Smooth muscle cell (in vitro differentiated cells): ENCODE measurements at regions not wholly inside any gene's neighbourhood (a gene's known extent, or its start where the extent isn't known, plus 50 kb on each side); places are given as distances from the start of the nearest gene placed in this dataset.
"Not testable (repeated sequence)": the region's sequence is repeated elsewhere in the genome, so short reads cannot be mapped to it uniquely, and the experiment has no call there.

Experiments used
- DNase-seq: peaks from one replicate; lab custom pipeline; 2025; ENCODE audit not compliant: unreplicated experiment; lab: John Stamatoyannopoulos, UW
- H2AFZ ChIP-seq: fragments of 200-600 bp; sonication (generic); 2 replicates; pipeline ENCODE4 v1.6.0; 2016; ENCODE audit warnings: antibody characterized with exemption, low read depth, mild to moderate bottlenecking
- H3F3A ChIP-seq: fragments of 200-600 bp; sonication (generic); 2 replicates; pipeline ENCODE4 v1.6.0; 2017; ENCODE audit warnings: antibody characterized with exemption, low read depth
- H3K27ac ChIP-seq: fragments of 200-600 bp; sonication (generic); 2 replicates; pipeline ENCODE4 v1.5.1; 2016; ENCODE audit warnings: low read depth, mild to moderate bottlenecking
- H3K27me3 ChIP-seq: fragments of 200-600 bp; sonication (generic); 2 replicates; pipeline ENCODE4 v1.6.1; 2016; ENCODE audit warnings: low read depth, mild to moderate bottlenecking
- H3K36me3 ChIP-seq: fragments of 200-600 bp; sonication (generic); 2 replicates; pipeline ENCODE4 v1.5.1; 2016; ENCODE audit warnings: low read depth
- H3K4me1 ChIP-seq: fragments of 200-600 bp; sonication (generic); 2 replicates; pipeline ENCODE4 v1.5.1; 2016; ENCODE audit warnings: low read depth
- H3K4me2 ChIP-seq: fragments of 200-600 bp; sonication (generic); 2 replicates; pipeline ENCODE4 v1.6.0; 2016; ENCODE audit warnings: mild to moderate bottlenecking
- H3K4me3 ChIP-seq: fragments of 200-600 bp; sonication (generic); 2 replicates; pipeline ENCODE4 v1.5.1; 2016; ENCODE audit warnings: mild to moderate bottlenecking
- H3K79me2 ChIP-seq: fragments of 200-600 bp; sonication (generic); 2 replicates; pipeline ENCODE4 v1.6.0; 2016; ENCODE audit warnings: low read depth, mild to moderate bottlenecking
- H3K9ac ChIP-seq: fragments of 200-600 bp; sonication (generic); 2 replicates; pipeline ENCODE4 v1.6.0; 2016; ENCODE audit warnings: low read depth
- H3K9me3 ChIP-seq: fragments of 200-600 bp; sonication (generic); replicated peaks from 2 replicates; pipeline ENCODE4 v1.5.1; 2016; ENCODE audit warnings: low read depth
- H4K20me1 ChIP-seq: fragments of 200-600 bp; sonication (generic); 2 replicates; pipeline ENCODE4 v1.6.0; 2016; ENCODE audit warnings: low read depth
- WGBS: methylation state at CpG from one replicate; pipeline ENCODE4 v1.1.7; 2016; ENCODE audit warnings: low lambda C conversion rate; 5-methylcytosine and 5-hydroxymethylcytosine counted together

DNA sequence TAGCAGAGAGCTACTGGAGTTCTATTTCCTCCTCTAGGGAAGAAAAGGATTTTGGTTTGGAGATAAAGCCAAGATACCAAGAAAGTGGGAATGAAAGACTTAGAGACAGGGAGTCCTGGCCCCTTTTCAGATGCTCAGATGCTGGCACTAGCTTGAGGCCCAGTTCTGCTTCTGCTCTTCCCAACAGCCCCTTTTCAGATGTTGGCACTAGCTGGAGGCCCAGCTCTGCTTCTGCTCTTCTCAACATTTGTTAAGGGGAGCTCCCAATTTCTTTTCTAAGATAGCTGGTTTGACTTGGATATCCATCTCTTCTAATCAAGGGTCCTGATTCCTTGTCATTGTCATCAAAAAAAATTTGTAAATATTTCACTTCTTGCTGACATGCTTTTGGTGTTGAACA is 874.0 kb upstream of the TPTE start:
- not testable (repeated sequence) for H3K36me3 ChIP-seq, H3K9ac ChIP-seq, H3F3A ChIP-seq, H4K20me1 ChIP-seq, H3K4me2 ChIP-seq, DNase-seq, H2AFZ ChIP-seq, H3K9me3 ChIP-seq, H3K27me3 ChIP-seq, H3K27ac ChIP-seq, H3K79me2 ChIP-seq, H3K4me3 ChIP-seq, H3K4me1 ChIP-seq

DNA sequence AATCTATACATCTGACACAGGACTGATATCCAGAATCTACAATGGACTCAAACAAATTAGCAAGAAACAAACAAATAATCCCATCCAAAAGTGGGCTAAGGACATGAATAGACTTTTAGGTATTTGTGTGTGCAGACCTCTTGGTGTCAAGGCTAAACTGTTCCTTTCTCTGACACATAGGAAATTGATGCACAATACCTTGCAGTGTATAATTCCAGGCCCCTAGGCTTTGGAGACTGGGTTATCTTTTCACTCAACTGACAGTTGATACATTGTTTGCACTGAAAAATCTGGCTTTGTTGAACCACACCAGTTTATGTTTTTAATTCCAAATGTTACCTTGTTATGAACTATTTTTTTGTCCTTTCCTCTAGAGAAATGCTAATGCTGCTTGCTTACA is 873.1 kb upstream of the TPTE start:
- H3K9me3 ChIP-seq, H3K27ac ChIP-seq, H3K36me3 ChIP-seq, H4K20me1 ChIP-seq, H3K9ac ChIP-seq, H3K27me3 ChIP-seq, H3F3A ChIP-seq, DNase-seq, H2AFZ ChIP-seq, H3K79me2 ChIP-seq, H3K4me2 ChIP-seq, H3K4me3 ChIP-seq, H3K4me1 ChIP-seq: not testable (repeated sequence)

DNA sequence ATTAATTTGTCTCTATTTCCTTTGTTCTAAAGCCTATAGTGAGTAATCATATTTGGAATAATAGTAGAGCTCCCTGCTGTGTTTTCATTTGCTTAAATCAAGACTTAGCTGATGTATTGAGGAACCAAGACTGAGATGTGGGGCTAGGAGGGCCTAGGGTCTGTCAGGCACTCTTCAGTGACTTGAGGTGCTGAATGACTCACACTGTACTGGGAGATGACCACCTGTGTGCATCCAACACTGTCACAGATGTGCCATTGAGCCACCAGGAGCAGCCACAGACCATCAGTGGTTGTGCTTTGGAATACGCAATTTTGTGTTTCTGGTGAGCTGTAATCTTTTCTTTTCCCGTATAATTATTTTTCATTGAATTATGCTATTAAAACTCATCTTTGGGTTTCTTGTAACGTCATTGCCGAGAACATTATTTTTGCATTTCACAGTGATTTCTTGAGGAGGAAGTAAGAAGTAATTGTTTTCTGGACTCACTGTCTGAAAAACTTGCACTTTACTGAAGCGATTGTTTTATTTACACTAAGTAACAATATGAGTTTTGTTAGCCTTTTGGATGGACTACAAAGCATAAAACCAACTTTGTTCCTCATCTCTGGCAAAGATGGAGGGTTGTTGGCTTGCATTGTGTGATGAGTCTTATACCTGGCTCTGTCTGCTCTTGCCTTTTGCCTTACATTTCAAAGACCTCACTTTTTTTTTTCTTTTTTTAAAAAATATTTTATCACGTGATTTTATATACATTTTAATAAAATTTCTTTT is 872.2 kb upstream of the TPTE start:
- H3F3A ChIP-seq, H3K9ac ChIP-seq, H3K36me3 ChIP-seq, H3K4me3 ChIP-seq, H3K27me3 ChIP-seq, H3K4me2 ChIP-seq, H3K4me1 ChIP-seq, DNase-seq, H4K20me1 ChIP-seq, H3K79me2 ChIP-seq, H2AFZ ChIP-seq, H3K27ac ChIP-seq: not testable (repeated sequence)
- 62% methylated on average over 6 of the region's 6 CpGs for WGBS
- peaks cover 10% of the 10 kb centered on the region for H3K9me3 ChIP-seq

DNA sequence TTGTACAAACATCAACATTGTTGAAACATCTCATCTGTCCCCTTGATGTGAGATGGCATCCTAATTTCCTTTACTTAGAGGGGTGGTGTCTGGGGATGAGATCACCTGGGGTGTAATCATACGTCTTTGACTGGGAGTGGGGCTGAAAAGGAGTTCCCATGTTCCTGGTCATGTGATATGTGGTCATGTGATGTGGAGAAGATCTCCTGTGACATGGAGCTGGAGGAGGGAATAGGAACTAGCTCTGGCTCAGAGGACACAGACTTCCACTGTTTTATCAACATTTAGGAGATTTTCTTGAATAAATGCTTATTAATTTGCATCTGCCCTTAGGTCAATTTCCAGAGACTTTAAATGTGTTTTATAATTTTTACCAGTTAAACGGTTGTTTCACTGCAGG is 868.6 kb upstream of the TPTE start:
- not testable (repeated sequence) for H3K79me2 ChIP-seq, H3K4me3 ChIP-seq, H3K9ac ChIP-seq, H3K36me3 ChIP-seq, H2AFZ ChIP-seq, DNase-seq, H4K20me1 ChIP-seq, H3K4me2 ChIP-seq, H3K4me1 ChIP-seq, H3K27me3 ChIP-seq, H3F3A ChIP-seq, H3K27ac ChIP-seq
- peaks cover 27% of the 10 kb centered on the region for H3K9me3 ChIP-seq
- 57% methylated on average over 2 of the region's 2 CpGs for WGBS

DNA sequence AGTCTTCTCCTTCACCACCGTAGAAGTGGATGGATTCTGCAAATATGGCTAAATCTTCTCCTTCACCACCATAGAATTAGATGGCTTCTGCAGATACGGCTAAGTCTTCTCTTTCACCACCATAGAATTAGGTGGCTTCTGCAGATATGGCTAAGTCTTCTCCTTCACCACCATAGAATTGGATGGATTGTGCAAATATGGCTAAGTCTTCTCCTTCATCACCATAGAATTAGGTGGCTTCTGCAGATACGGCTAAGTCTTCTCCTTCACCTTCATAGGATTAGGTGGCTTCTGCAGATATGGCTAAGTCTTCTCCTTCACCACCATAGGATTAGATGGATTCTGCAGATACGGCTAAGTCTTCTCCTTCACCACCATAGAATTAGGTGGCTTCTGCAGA is 866.2 kb upstream of the TPTE start:
- not testable (repeated sequence) for DNase-seq, H3F3A ChIP-seq, H4K20me1 ChIP-seq, H3K27ac ChIP-seq, H3K4me1 ChIP-seq, H3K36me3 ChIP-seq, H3K4me2 ChIP-seq, H3K79me2 ChIP-seq, H2AFZ ChIP-seq, H3K4me3 ChIP-seq, H3K27me3 ChIP-seq, H3K9ac ChIP-seq
- WGBS, result 84% methylated on average over 4 of the region's 4 CpGs
- peaks cover 27% of the 10 kb centered on the region for H3K9me3 ChIP-seq

DNA sequence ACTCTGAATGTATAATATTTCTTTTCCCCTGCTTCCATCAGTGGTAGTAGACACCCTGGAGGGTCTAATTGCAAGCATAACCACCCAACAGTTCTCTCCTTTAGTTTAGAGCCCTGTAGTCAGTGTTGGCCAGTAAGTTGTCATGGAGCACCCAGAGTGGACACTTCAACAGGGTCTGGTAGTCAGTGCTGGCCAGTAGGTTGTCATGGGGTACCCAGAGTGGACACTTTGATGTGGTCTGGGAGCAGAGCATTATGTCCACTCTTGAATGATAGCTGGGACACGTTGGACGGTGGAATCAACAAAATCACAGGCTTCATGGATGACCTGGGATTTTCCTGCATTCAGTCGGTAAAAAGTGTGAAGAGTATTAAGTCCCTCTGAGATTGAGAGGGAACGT is 864.9 kb upstream of the TPTE start:
- DNase-seq, H3K36me3 ChIP-seq, H3K4me2 ChIP-seq, H3K27ac ChIP-seq, H3K79me2 ChIP-seq, H3K9ac ChIP-seq, H3K4me3 ChIP-seq, H3K4me1 ChIP-seq, H2AFZ ChIP-seq, H3F3A ChIP-seq, H3K27me3 ChIP-seq, H4K20me1 ChIP-seq: not testable (repeated sequence)
- WGBS, result 73% methylated on average over 4 of the region's 4 CpGs
- peaks cover 24% of the 10 kb centered on the region for H3K9me3 ChIP-seq

DNA sequence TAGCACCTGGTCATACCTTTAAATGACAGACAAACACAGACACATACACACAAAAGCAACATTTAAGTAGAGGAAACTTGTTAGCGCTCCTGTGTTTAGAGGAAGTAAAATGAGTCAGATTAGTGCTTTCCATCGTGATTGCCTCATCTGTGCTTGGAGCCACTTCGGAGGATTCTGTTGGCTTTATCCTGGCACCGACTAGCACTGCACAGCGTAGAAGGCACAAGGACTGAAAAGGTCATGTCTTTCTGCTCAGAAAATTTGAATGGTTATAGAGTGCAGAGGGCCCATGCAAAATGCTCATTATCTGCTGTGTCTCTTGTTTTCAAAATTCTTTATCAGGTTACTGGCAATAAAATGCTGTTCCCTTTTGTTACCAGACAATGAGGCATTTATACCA is 863.6 kb upstream of the TPTE start:
- H3K79me2 ChIP-seq, DNase-seq, H3K36me3 ChIP-seq, H3F3A ChIP-seq, H3K27me3 ChIP-seq, H4K20me1 ChIP-seq, H3K27ac ChIP-seq, H3K4me2 ChIP-seq, H2AFZ ChIP-seq, H3K4me1 ChIP-seq, H3K4me3 ChIP-seq, H3K9ac ChIP-seq: not testable (repeated sequence)
- WGBS, result 62% methylated on average over 5 of the region's 5 CpGs
- H3K9me3 ChIP-seq, result peaks cover 24% of the 10 kb centered on the region

DNA sequence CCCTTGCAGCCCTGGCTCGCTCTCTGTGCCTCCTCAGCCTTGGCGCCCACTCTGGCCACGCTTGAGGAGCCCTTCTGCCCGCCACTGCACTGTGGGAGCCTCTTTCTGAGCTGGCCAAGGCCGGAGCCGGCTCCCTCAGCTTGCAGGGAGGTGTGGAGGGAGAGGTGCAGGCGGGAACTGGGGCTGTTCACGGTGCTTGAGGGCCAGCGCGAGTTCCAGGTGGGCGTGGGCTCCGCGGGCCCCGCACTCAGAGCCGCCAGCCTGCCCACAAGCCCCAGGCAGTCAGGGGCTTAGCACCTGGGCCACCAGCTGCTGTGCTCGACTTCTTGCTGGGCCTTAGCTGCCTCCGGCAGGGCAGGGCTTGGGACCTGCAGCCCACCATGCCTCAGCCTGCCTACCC is 861.5 kb upstream of the TPTE start:
- not testable (repeated sequence) for H3K27me3 ChIP-seq, H3K79me2 ChIP-seq, H2AFZ ChIP-seq, H3K4me2 ChIP-seq, H3F3A ChIP-seq, H4K20me1 ChIP-seq, H3K36me3 ChIP-seq, H3K9ac ChIP-seq, H3K4me1 ChIP-seq, DNase-seq, H3K4me3 ChIP-seq, H3K27ac ChIP-seq
- H3K9me3 ChIP-seq, result peaks cover 17% of the 10 kb centered on the region
- WGBS, result 81% methylated on average over 10 of the region's 17 CpGs
